Neural cell (in vitro differentiated cells): ENCODE measurements at regions not wholly inside any gene's neighbourhood (a gene's known extent, or its start where the extent isn't known, plus 50 kb on each side); places are given as distances from the start of the nearest gene placed in this dataset.

Experiments used
- CTCF ChIP-seq: fragments of 450-650 bp; IDR thresholded peaks from 2 replicates; pipeline ENCODE4 v1.5.1; 2014; ENCODE audit warnings: antibody characterized with exemption, mild to moderate bottlenecking, moderate library complexity; ENCODE audit not compliant: poor library complexity, severe bottlenecking
- EP300 ChIP-seq: fragments of 450-650 bp; conservative IDR thresholded peaks from 2 replicates; pipeline ENCODE4 v1.6.1; 2014; ENCODE audit warnings: antibody characterized with exemption, mild to moderate bottlenecking, moderate library complexity; ENCODE audit not compliant: poor library complexity, severe bottlenecking
- EZH2 ChIP-seq: fragments of 200-600, 300-800 bp; shearing (Covaris generic), sonication (generic); IDR thresholded peaks from 2 replicates; pipeline ENCODE4 v1.6.1; 2014; ENCODE audit warnings: antibody characterized with exemption, low read length, borderline replicate concordance, mild to moderate bottlenecking; ENCODE audit not compliant: insufficient read depth, poor library complexity, severe bottlenecking
- MXI1 ChIP-seq: fragments of 450-650 bp; conservative IDR thresholded peaks from 2 replicates; pipeline ENCODE4 v1.6.1; 2014; ENCODE audit warnings: antibody characterized with exemption, mild to moderate bottlenecking; ENCODE audit not compliant: poor library complexity, severe bottlenecking
- POLR2AphosphoS5 ChIP-seq: IDR thresholded peaks from 2 replicates; pipeline ENCODE4 v1.6.1; 2012
- RAD21 ChIP-seq: fragments of 450-650 bp; conservative IDR thresholded peaks from 2 replicates; pipeline ENCODE4 v1.6.1; 2014; ENCODE audit warnings: antibody characterized with exemption, mild to moderate bottlenecking, moderate library complexity
- SMC3 ChIP-seq: fragments of 450-650 bp; conservative IDR thresholded peaks from 2 replicates; pipeline ENCODE4 v1.6.1; 2014; ENCODE audit warnings: antibody characterized with exemption, mild to moderate bottlenecking, moderate library complexity; ENCODE audit not compliant: poor library complexity
- TAF1 ChIP-seq: IDR thresholded peaks from 2 replicates; pipeline ENCODE4 v1.6.1; 2012; ENCODE audit warnings: low read depth

GRCh38 chr5:93953442-93953841 is 212.0 kb upstream of the POU5F2 start:
- no peak for TF ChIP-seq EZH2
- no peak for TF ChIP-seq CTCF
- TF ChIP-seq EP300, result no peak
- TF ChIP-seq TAF1, result no peak
- no peak for TF ChIP-seq MXI1
- TF ChIP-seq RAD21, result no peak
- no peak for TF ChIP-seq POLR2AphosphoS5
- TF ChIP-seq SMC3, result no peak
